HG03460 (cell line): ENCODE measurements at regions not wholly inside any gene's neighbourhood (a gene's known extent, or its start where the extent isn't known, plus 50 kb on each side); places are given as distances from the start of the nearest gene placed in this dataset.

Experiments used
- ATAC-seq: cut with Tn5 transposase; IDR thresholded peaks from one replicate; pipeline ENCODE4 v1.9.1; 2021; ENCODE audit not compliant: unreplicated experiment

- no peak for ATAC-seq
These were observed 567.4 kb downstream of the MED13L start for GRCh38 chr12:115710104-115710564.

- no peak for ATAC-seq
These were observed 567.9 kb downstream of the MED13L start for GRCh38 chr12:115709540-115710011.

- ATAC-seq: no peak
These were observed 568.7 kb downstream of the MED13L start for GRCh38 chr12:115708801-115709200.

- no peak for ATAC-seq
These were observed 576.5 kb downstream of the MED13L start for GRCh38 chr12:115700896-115701465.

- no peak for ATAC-seq
These were observed 577.4 kb downstream of the MED13L start for GRCh38 chr12:115700081-115700480.

GRCh38 chr12:115698257-115698656 is 579.2 kb downstream of the MED13L start:
- no peak for ATAC-seq

DNA sequence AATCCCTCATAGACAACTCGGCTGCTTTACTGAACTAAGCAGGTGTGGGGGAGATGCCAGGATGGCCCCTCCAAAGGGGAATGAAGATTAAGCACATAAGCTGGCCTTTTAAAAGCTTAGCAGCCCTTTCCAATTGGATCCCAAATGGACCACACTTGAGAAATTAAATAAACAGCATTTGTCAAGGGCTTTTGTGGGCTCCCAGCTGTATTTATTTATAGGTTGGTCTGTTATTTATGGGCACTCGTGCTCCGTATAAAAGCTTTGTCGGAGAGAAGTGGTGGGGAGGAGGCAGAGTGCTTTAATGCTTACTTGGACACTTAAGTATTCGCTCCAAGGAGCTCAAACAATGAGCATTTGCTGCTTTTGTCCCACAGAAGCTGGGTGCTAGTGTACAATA is 580.2 kb downstream of the MED13L start:
- no peak for ATAC-seq

DNA sequence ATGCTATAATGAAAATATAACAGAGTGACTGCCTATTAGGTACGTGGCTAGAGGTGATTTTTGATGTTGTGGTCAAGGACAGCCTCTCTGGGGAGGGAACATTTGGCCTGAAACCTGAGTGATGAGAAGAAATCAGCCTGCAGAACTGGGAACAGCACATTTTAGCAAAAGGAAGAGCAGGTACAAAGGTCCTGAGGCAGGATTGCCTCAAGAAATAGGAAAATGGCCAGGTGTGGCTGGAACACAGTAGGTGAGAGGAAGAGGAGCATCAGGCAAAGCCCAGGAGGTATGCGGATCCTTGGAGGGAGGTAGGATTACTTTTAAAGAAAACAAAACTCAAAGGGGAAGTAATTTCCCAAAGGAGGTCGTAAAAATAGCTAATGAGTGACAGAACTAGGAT is 582.9 kb downstream of the MED13L start:
- no peak for ATAC-seq

GRCh38 chr12:115693970-115694369 is 583.5 kb downstream of the MED13L start:
- no peak for ATAC-seq

DNA sequence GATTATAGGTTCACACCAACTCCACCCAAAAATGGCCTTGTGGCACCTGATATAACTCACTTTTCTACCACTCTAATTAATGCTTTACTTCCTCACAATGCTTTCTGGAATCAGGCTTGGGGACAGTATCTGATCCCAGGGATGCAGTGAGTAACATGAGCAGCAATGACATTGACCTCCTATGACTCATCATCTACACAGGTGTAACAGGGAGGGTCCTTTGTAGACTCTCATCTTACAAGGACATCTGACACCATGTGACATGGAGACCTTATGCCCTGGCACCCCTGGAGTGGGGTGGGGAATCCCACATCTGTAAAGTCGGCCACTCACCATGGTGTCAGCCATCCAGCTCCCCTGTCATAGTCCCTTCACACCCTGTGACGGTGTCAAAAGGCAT is 586.4 kb downstream of the MED13L start:
- no peak for ATAC-seq

- no peak for ATAC-seq
These were observed 590.4 kb downstream of the MED13L start for GRCh38 chr12:115687094-115687493.

GRCh38 chr12:115683240-115683780 is 594.2 kb downstream of the MED13L start:
- no peak for ATAC-seq

- no peak for ATAC-seq
These were observed 596.5 kb downstream of the MED13L start for GRCh38 chr12:115680967-115681366.

DNA sequence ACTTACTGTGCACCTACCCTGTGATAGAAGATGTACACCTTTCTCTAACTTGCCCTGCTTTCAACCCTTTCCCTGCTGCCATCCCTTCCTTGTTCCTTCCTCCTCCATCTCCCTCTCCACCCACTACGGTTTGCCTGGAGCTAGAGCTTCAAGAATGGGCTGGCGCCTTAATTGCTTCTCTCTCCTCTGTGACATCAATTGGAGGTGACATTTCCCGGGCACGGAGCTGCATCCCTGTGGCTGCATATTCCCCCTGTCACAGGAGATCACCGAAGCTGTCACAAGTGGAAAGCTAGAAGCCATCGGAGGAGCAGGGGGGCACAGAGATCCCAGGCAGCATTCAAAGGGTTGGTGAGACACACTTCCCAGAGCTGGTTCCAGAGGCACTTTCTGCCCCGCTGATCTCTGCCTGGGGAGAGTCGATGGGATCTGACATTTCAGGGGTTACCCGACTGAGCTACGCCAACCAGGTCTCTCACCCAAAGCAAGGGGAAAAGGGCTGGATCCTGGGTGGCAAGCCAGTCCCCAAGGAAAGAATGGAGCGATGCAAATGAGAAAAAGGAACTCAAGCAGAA is 604.9 kb downstream of the MED13L start:
- ATAC-seq: no peak

DNA sequence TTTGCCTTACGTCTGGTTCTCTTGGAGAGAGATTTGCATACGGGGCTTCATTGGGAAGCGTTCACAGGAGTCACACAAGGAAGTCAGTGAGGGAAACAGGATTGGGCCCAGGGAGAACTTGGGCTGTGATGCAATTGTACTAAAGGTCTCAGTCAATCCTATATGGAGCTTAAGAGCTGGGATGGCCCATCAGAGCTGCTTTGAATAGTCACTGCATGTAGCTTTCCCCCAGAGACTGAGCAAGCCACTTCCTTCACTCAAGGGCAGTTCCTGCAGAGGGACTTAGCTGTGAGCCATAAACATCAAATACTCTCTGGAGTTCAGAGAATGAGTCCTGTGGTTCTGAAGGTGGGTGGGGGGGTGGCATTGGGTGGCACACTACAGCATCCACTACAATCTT is 605.4 kb downstream of the MED13L start:
- no peak for ATAC-seq

GRCh38 chr12:115670869-115671268 is 606.6 kb downstream of the MED13L start:
- no peak for ATAC-seq

DNA sequence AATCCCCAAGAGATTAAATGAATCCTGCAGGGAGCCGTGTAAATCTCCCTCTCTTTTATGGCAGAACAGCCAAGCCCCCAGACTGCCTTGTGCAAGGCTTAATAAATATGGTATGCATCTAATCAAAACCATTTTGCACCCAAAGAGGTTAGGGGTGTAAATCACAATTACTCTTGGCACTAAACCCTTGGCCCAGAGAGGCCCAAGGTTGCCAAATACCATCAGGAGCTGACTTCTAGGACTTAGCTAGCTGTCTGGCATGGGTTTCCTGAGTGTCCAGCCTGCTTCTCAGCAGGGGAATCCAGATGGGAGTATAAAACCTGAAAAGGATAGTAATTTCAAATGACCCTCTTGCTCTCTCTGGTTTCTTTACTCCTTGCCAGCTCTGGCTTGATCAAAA is 610.4 kb downstream of the MED13L start:
- ATAC-seq: no peak

DNA sequence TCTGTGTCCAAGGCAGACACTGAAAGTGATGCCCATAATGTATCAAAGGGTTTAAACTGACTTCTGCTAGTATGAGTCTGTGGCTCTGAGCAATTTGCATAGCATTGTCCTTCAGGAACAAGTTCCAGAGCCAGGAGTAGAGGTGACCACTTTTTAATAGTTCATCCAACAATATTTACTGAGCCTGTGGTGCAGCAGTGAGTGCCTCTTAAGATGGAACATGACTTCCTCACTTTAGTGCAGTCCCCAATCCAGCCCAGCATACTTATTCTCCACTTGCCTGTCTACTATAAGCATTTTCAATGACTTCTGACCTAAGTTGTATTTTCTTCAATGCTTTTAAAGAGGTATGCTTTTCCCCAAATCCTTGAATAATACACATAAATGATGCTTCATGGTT is 611.3 kb downstream of the MED13L start:
- ATAC-seq: no peak

DNA sequence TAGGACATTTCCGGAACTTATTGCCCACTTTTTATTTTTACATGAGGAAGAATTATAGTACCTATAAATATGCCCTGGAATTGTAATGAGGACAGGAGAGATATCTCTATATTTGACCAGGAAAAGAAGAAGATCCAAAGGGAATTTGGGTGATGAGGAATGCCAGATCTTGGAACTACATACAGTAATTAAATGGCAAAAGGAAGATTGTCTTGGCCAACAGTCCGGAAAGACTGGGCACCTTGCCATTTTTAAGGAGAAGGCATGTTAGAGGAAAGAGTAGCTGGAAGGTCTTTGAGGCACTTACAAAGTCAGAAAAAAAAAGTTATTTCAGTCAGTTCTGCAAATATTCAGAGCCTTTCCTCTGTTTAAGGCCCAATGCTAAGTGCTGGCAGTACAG is 616.4 kb downstream of the MED13L start:
- ATAC-seq: no peak

DNA sequence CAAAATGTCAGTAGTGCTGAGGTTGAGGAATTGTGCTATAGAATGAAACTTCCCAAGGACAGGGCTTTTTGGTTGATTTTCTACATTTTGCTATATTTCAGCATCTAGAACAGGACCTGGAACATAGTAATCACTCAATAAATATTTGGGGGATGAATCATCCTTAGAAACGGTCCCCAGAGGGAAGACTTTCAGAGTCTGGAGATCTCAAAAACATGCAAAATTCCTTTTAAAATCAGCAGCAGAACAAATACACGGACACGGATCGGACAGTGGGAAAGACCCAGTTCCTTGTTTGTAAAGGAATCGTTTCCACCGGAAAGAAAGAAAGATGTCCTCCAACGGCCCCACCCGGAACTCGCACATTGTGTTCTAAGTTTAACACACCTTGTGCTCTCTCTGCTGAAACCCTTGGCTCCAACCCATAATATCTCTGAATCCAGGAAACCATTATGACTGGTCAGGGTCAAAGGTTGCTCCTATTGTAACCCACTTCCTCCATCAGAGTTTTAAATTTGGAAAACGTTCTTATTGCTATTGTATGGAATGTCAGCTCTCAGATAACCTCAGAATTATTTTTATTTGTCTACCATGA is 617.2 kb downstream of the MED13L start:
- ATAC-seq: no peak

GRCh38 chr12:115659422-115659821 is 618.1 kb downstream of the MED13L start:
- no peak for ATAC-seq
